SK-N-MC (cell line): ENCODE measurements at regions not wholly inside any gene's neighbourhood (a gene's known extent, or its start where the extent isn't known, plus 50 kb on each side); places are given as distances from the start of the nearest gene placed in this dataset.

Experiments
- EZH2 ChIP-seq: fragments of 200-600 bp; sonication (generic); IDR thresholded peaks from one replicate; pipeline ENCODE4 v1.6.1; 2017; ENCODE audit warnings: antibody characterized with exemption
- POLR2AphosphoS5 ChIP-seq: IDR thresholded peaks from 2 replicates; pipeline ENCODE4 v1.6.1; 2012; ENCODE audit warnings: mild to moderate bottlenecking, low read depth, low read length, borderline replicate concordance

- TF ChIP-seq EZH2 (no peak), POLR2AphosphoS5 (no peak)
Observed at GRCh38 chr2:34909992-34910705, 1311.0 kb upstream of the FAM98A start.
